Loucy (cell line): ENCODE measurements at regions not wholly inside any gene's neighbourhood (a gene's known extent, or its start where the extent isn't known, plus 50 kb on each side); places are given as distances from the start of the nearest gene placed in this dataset.

Experiments
- CTCF ChIP-seq: fragments of 200-600 bp; sonication (generic); conservative IDR thresholded peaks from 2 replicates; pipeline ENCODE4 v1.5.1; 2014; ENCODE audit warnings: mild to moderate bottlenecking, antibody characterized with exemption, low read length
- EZH2phosphoT487 ChIP-seq: fragments of 200-600 bp; IDR thresholded peaks from 2 replicates; pipeline ENCODE4 v1.6.1; 2018; ENCODE audit warnings: antibody characterized with exemption, mild to moderate bottlenecking, moderate library complexity, borderline replicate concordance

- TF ChIP-seq CTCF: no peak
- TF ChIP-seq EZH2phosphoT487: no peak
Measured at GRCh38 chr7:88368686-88369085, 62.0 kb upstream of the STEAP4 start.
